Sigmoid colon (tissue), 4 donors: ENCODE measurements at regions not wholly inside any gene's neighbourhood (a gene's known extent, or its start where the extent isn't known, plus 50 kb on each side); places are given as distances from the start of the nearest gene placed in this dataset.
"Not testable (repeated sequence)": the region's sequence is repeated elsewhere in the genome, so short reads cannot be mapped to it uniquely, and the experiment has no call there.

Source experiments
- EP300 ChIP-seq, 4 donors: sonication (generic); formaldehyde crosslinking; IDR thresholded peaks; one replicate each; pipeline ENCODE4 v1.6.1; 2017; ENCODE audit warnings: antibody characterized with exemption in 4 of 4
- POLR2A ChIP-seq, 2 donors: fragments of 450-650 bp; IDR thresholded peaks; one replicate each; pipeline ENCODE4 v1.6.1; 2016; ENCODE audit warnings: antibody characterized with exemption in 2 of 2, mild to moderate bottlenecking in 2 of 2, moderate library complexity in 2 of 2
- POLR2AphosphoS5 ChIP-seq, 4 donors: sonication (generic); formaldehyde crosslinking; IDR thresholded peaks; one replicate each; pipeline ENCODE4 v1.6.1; 2017; ENCODE audit warnings: antibody characterized with exemption in 4 of 4
- TF ChIP-seq, protein P1 (sequence below), 4 experiments: fragments of 450-650 bp in 3 of 4; fragments of 200-600 bp in 1 of 4; IDR thresholded peaks; one replicate each; pipeline ENCODE4 v1.5.1; 2016 to 2019; ENCODE audit warnings: antibody characterized with exemption in 4 of 4, mild to moderate bottlenecking in 3 of 4, moderate library complexity in 2 of 4

DNA sequence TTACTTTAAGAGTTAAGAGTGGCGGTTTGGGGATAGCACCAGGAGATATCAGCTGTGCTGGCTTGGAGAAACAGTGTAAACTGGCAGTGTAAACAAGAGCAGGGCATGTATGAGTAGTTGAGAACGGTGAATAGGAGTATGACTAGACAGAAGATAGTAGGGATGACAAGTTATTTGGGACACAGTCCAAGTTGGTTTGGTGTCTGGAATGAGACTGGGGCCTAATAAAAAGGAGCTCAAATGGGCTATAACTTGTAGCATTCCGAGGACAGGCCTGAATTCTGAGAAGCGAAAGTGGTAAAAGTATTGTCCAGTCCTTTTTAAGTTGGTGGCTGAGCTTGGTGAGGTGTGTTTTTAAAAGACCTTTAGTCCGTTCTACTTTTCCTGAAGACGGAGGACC, 883.9 kb upstream of the CITED2 start:
- not testable (repeated sequence) for TF ChIP-seq POLR2AphosphoS5, EP300, POLR2A (IDR thresholded peaks at IDR 0.05)
- TF ChIP-seq, protein P1, sequence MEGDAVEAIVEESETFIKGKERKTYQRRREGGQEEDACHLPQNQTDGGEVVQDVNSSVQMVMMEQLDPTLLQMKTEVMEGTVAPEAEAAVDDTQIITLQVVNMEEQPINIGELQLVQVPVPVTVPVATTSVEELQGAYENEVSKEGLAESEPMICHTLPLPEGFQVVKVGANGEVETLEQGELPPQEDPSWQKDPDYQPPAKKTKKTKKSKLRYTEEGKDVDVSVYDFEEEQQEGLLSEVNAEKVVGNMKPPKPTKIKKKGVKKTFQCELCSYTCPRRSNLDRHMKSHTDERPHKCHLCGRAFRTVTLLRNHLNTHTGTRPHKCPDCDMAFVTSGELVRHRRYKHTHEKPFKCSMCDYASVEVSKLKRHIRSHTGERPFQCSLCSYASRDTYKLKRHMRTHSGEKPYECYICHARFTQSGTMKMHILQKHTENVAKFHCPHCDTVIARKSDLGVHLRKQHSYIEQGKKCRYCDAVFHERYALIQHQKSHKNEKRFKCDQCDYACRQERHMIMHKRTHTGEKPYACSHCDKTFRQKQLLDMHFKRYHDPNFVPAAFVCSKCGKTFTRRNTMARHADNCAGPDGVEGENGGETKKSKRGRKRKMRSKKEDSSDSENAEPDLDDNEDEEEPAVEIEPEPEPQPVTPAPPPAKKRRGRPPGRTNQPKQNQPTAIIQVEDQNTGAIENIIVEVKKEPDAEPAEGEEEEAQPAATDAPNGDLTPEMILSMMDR (IDR thresholded peaks at IDR 0.05) = not testable (repeated sequence)
